Ishikawa (cell line): ENCODE measurements at regions not wholly inside any gene's neighbourhood (a gene's known extent, or its start where the extent isn't known, plus 50 kb on each side); places are given as distances from the start of the nearest gene placed in this dataset.

ENCODE experiments used
- CEBPB ChIP-seq: IDR thresholded peaks from 2 replicates; pipeline ENCODE4 v1.6.1; 2012
- CREB1 ChIP-seq: IDR thresholded peaks from 2 replicates; pipeline ENCODE4 v1.6.1; 2012; ENCODE audit warnings: low read depth
- EGR1 ChIP-seq: IDR thresholded peaks from 2 replicates; pipeline ENCODE4 v1.6.1; 2012
- EP300 ChIP-seq: IDR thresholded peaks from 2 replicates; pipeline ENCODE4 v1.6.1; 2012; ENCODE audit warnings: borderline replicate concordance
- FOXM1 ChIP-seq: IDR thresholded peaks from 2 replicates; pipeline ENCODE4 v1.6.1; 2012; ENCODE audit warnings: low read depth, borderline replicate concordance
- NFIC ChIP-seq: IDR thresholded peaks from 2 replicates; pipeline ENCODE4 v1.6.1; 2012
- RAD21 ChIP-seq: IDR thresholded peaks from 2 replicates; pipeline ENCODE4 v1.6.1; 2012; ENCODE audit warnings: low read depth
- REST ChIP-seq: IDR thresholded peaks from 2 replicates; pipeline ENCODE4 v1.6.1; 2012; ENCODE audit warnings: low read depth, mild to moderate bottlenecking
- TAF1 ChIP-seq: IDR thresholded peaks from 2 replicates; pipeline ENCODE4 v1.6.1; 2012; ENCODE audit warnings: low read depth, mild to moderate bottlenecking
- TCF12 ChIP-seq: IDR thresholded peaks from 2 replicates; pipeline ENCODE4 v1.6.1; 2012; ENCODE audit warnings: low read depth
- TEAD4 ChIP-seq: IDR thresholded peaks from 2 replicates; pipeline ENCODE4 v1.6.1; 2012
- USF1 ChIP-seq: IDR thresholded peaks from 2 replicates; pipeline ENCODE4 v1.6.1; 2012
- YY1 ChIP-seq: IDR thresholded peaks from 2 replicates; pipeline ENCODE4 v1.6.1; 2012; ENCODE audit warnings: low read depth
- ZBTB7A ChIP-seq: IDR thresholded peaks from 2 replicates; pipeline ENCODE4 v1.6.1; 2012; ENCODE audit warnings: low read depth
- TF ChIP-seq, protein P1 (sequence below): IDR thresholded peaks from 2 replicates; pipeline ENCODE4 v1.6.1; 2012

DNA sequence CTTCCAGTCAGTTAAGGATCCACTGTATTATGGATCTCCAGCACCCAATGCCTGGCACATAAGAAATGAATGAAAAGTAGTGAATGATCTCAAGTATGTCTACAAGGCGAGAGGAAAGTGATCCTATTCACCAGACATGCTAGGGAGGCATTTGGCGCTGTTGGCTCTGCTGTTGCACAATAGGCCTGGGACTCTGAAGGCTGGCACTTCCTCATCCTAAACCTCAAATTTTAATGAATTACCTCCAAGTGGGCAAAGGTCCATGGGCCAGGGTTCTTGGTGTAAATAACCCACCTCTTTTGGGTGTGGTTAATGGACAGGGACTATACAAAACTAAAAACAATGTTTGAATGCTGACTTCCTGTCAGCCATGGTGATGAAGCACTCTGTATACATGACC, 173.4 kb upstream of the PZP start:
- TF ChIP-seq CEBPB (peak; percentile 71; the same call in 1 of the 2 replicates), EGR1 (no peak)
- TF ChIP-seq, protein P1, sequence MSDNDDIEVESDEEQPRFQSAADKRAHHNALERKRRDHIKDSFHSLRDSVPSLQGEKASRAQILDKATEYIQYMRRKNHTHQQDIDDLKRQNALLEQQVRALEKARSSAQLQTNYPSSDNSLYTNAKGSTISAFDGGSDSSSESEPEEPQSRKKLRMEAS: no peak

DNA sequence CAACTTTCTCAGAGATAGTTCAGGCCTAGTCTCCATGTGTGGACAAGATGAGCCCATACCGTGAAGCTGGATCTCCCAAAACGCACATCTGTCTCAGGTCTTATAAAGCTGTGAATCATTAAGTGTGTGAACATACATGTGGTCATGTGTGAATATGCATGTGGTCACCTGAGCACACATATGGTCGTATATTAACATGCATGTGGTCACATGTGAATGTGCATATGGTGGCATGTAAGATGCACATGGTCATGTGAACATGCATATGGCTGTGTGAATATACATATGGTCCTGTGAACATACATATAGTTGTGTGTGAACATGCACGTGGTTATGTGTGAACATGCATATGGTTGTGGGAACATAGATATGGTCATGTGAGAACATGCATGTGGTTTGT, 172.5 kb upstream of the PZP start:
- no peak for TF ChIP-seq ZBTB7A
- TF ChIP-seq REST: no peak
- TF ChIP-seq CEBPB: no peak
- no peak for TF ChIP-seq TCF12
- TF ChIP-seq, protein P1: no peak
- TF ChIP-seq FOXM1: no peak
- TF ChIP-seq RAD21: no peak
- TF ChIP-seq NFIC: no peak
- no peak for TF ChIP-seq TEAD4
- TF ChIP-seq EGR1: no peak
- no peak for TF ChIP-seq USF1
- no peak for TF ChIP-seq YY1
- no peak for TF ChIP-seq CREB1
- TF ChIP-seq EP300: no peak
- TF ChIP-seq TAF1: no peak

DNA sequence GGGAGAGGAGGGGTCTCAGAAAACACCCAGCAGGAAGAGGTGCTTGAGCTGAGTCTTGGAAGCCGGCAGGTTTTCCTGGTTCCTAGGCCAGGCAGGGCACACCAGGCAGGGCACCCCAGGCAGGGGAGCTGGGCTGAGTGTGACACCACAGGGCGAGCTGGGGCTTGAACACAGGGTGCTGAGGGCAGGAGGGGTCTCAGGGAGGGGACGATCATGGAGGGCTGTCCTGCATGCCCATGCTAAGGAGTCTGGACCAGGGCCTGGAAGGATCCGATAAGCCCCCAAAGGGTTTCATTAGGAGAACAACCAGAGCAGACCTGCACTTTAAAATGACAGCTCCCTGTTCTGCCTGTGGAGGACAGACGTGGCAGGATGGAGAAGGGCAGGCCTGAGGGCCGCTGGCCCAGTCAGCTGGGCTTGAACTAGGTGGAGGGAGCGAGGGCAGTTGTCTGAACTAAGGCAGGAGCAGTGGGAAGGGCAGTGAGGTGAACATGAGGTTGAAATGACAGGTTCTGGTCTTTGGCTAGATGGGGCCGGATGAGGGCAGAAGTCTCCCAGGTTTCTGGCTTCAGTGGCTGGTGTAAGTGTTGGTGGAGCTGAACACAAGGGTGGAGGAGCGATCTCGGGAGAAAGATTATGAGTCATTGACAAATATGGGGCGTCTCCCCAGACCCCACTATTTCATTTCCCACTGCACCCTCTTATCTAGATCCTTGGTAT, 171.0 kb upstream of the PZP start:
- TF ChIP-seq, protein P1: no peak
- TF ChIP-seq CEBPB: no peak
- no peak for TF ChIP-seq YY1
- TF ChIP-seq EGR1: no peak
- TF ChIP-seq TCF12: no peak
- no peak for TF ChIP-seq NFIC
- no peak for TF ChIP-seq TAF1
- no peak for TF ChIP-seq REST
- TF ChIP-seq RAD21: no peak
- TF ChIP-seq EP300: no peak
- TF ChIP-seq CREB1: no peak
- no peak for TF ChIP-seq ZBTB7A
- TF ChIP-seq USF1: no peak
- no peak for TF ChIP-seq TEAD4
- TF ChIP-seq FOXM1: no peak

GRCh38 chr12:9378430-9378835, 170.2 kb upstream of the PZP start:
- TF ChIP-seq TAF1: no peak
- peak; percentile 56 for TF ChIP-seq RAD21

- TF ChIP-seq RAD21: peak; percentile 31; the same call in 1 of the 2 replicates
- no peak for TF ChIP-seq TCF12
These were observed 164.0 kb upstream of the PZP start for GRCh38 chr12:9372202-9372601.

GRCh38 chr12:9367828-9368227, 159.6 kb upstream of the PZP start:
- TF ChIP-seq TAF1: no peak
- no peak for TF ChIP-seq ZBTB7A
- no peak for TF ChIP-seq EP300
- TF ChIP-seq YY1: no peak
- TF ChIP-seq NFIC: no peak
- TF ChIP-seq RAD21: no peak
- no peak for TF ChIP-seq TCF12
- TF ChIP-seq FOXM1: no peak
- TF ChIP-seq REST: no peak
- TF ChIP-seq, protein P1: no peak
